Activated naive CD4-positive, alpha-beta T cell treated with anti-CD3 and anti-CD28 coated beads for 36 hours (primary cell): ENCODE measurements at regions not wholly inside any gene's neighbourhood (a gene's known extent, or its start where the extent isn't known, plus 50 kb on each side); places are given as distances from the start of the nearest gene placed in this dataset.

Experiments used
- CTCF ChIA-PET: fragments of 350-600 bp; sonication (Branson Sonifier 250); formaldehyde crosslinking; loops from one replicate; lab custom pipeline; 2021; ENCODE audit warnings: antibody characterized with exemption; lab: Charles Lee
- DNase-seq: peaks from one replicate; pipeline ENCODE4 v3.0.0-alpha.2; 2020
- H3K27ac Mint-ChIP-seq: one replicate; pipeline ENCODE4 v1.8.0; 2021; ENCODE audit warnings: mild to moderate bottlenecking, mixed read lengths
- H3K27me3 Mint-ChIP-seq: one replicate; pipeline ENCODE4 v1.8.0; 2021; ENCODE audit warnings: low read depth, mixed read lengths
- H3K36me3 Mint-ChIP-seq: one replicate; pipeline ENCODE4 v1.8.0; 2021; ENCODE audit warnings: low read depth, mixed read lengths
- H3K4me1 Mint-ChIP-seq: one replicate; pipeline ENCODE4 v1.8.0; 2021; ENCODE audit warnings: low read depth, mixed read lengths
- H3K4me3 Mint-ChIP-seq: one replicate; pipeline ENCODE4 v1.8.0; 2021; ENCODE audit warnings: mild to moderate bottlenecking, moderate library complexity, mixed read lengths
- H3K9me3 Mint-ChIP-seq: one replicate; pipeline ENCODE4 v1.8.0; 2021; ENCODE audit warnings: mixed read lengths
- intact Hi-C: fragments of 100-400 bp; cut with micrococcal nuclease; formaldehyde crosslinking; loops from one replicate; pipeline ENCODE4 v1.15.1; 2023

DNA sequence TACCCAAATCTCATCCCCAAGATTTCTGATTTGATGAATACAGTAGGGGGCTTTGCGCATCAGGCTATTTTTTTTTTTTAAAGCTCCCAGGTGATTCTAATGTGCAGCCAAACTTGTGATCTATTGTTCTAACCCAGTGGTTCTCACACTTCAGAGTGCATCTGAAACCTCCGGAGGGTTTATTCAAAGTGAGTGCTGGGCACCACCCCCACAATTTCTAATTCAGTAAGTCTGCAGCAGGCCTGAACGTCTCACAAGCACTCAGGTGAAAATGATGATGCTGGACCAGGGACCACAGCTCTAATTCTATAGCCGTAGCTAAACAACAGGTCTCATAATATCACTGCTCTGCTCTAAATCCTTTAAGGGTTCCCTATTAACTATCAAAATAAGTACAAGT is 211.4 kb downstream of the FMR1NB start:
- H3K4me3 Mint-ChIP-seq, result no peak overlapping the region
- no peak for DNase-seq
- intact Hi-C loops, result no loop called here
- no peaks in the 10 kb centered on the region for H3K9me3 Mint-ChIP-seq
- CTCF ChIA-PET, result no interaction called here
- H3K4me1 Mint-ChIP-seq, result no peaks in the 10 kb centered on the region
- H3K27ac Mint-ChIP-seq, result no peak overlapping the region
- H3K27me3 Mint-ChIP-seq, result no peaks in the 10 kb centered on the region
- no peaks in the 10 kb centered on the region for H3K36me3 Mint-ChIP-seq

DNA sequence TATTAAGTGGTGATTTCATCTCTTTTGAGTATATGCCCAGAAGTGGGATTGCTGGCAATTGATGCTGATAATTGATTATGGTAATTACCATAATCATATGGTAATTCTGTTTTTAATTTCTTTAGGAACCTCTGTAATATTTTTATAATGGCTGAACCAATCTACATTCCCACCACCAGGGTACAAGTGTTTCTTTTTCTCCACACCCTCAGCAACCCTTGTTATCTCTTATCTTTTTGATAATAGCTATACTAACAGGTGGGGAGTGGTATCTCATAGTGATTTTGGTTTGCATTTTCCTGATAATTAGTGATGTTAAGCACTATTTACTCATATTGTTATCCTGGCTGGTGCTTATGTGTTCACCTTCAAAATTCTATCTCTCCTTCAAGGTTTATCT is 212.6 kb downstream of the FMR1NB start:
- intact Hi-C loops, result no loop called here
- Mint-ChIP-seq H3K9me3 (no peaks in the 10 kb centered on the region), H3K36me3 (no peaks in the 10 kb centered on the region), H3K4me3 (no peak overlapping the region), H3K4me1 (no peaks in the 10 kb centered on the region), H3K27me3 (no peaks in the 10 kb centered on the region), H3K27ac (no peak overlapping the region)
- DNase-seq, result no peak
- CTCF ChIA-PET, result no interaction called here

DNA sequence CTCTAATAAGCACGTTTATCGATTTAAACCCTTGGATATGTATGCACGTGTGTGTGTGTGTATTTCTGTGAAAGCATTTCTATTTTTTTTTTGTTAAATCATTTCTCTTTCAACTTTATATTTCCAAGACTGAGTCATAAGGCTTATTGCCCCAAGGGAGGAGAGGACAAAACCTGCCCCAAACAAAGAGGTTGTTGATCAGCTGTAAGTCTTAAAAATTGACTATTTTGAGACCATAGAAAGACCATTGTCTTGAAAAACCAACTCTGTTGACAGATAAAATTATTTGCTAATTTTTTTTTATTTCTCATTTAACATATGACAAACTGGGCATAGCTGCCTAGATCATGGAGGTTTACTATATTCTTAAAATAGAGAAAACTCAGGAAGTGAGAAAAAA is 222.4 kb downstream of the FMR1NB start:
- Mint-ChIP-seq H3K9me3 (peaks cover 12% of the 10 kb centered on the region), H3K27me3 (no peaks in the 10 kb centered on the region), H3K36me3 (peaks cover 3% of the 10 kb centered on the region), H3K27ac (no peak overlapping the region), H3K4me1 (no peaks in the 10 kb centered on the region), H3K4me3 (no peak overlapping the region)
- CTCF ChIA-PET, result interaction anchor here (0.6 kb wide), 1 partner anchor 135 kb away, joined by 5 read pairs; no protein-coding TSS in a partner anchor
- intact Hi-C loops, result no loop called here
- DNase-seq, result no peak

DNA sequence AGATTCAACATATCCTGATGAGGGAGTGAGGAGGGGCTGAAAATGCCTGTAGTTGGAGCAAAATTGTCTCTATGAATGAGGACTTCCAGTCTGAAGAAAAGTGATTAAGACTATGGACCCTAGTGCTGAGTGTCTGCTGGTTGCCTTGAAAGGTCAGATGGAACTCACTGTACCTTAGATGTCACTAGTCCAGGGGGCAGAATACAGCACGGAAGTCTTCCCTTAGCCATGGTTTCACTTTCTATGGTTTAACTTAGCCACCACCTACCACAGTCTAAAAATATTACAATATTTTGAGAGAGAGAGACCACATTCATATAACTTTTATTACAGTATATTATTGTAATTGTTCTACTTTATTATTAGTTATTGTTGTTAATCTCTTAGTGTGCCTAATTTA is 223.1 kb downstream of the FMR1NB start:
- intact Hi-C loops, result no loop called here
- no peak overlapping the region for H3K27ac Mint-ChIP-seq
- H3K36me3 Mint-ChIP-seq, result peaks cover 3% of the 10 kb centered on the region
- no peaks in the 10 kb centered on the region for H3K4me1 Mint-ChIP-seq
- no peak for DNase-seq
- H3K9me3 Mint-ChIP-seq, result peaks cover 11% of the 10 kb centered on the region
- CTCF ChIA-PET, result no interaction called here
- H3K4me3 Mint-ChIP-seq, result no peak overlapping the region
- H3K27me3 Mint-ChIP-seq, result no peaks in the 10 kb centered on the region

GRCh38 chrX:148214786-148215185 is 233.6 kb downstream of the FMR1NB start:
- no peaks in the 10 kb centered on the region for H3K4me1 Mint-ChIP-seq
- intact Hi-C loops, result no loop called here
- H3K9me3 Mint-ChIP-seq, result peaks cover under 1% of the 10 kb centered on the region
- no peak for DNase-seq
- no peak overlapping the region for H3K27ac Mint-ChIP-seq
- H3K36me3 Mint-ChIP-seq, result no peaks in the 10 kb centered on the region
- no peaks in the 10 kb centered on the region for H3K27me3 Mint-ChIP-seq
- no peak overlapping the region for H3K4me3 Mint-ChIP-seq
- CTCF ChIA-PET, result no interaction called here

GRCh38 chrX:148215726-148216125 is 234.6 kb downstream of the FMR1NB start:
- Mint-ChIP-seq H3K4me3 (no peak overlapping the region), H3K27ac (no peak overlapping the region), H3K27me3 (no peaks in the 10 kb centered on the region), H3K4me1 (no peaks in the 10 kb centered on the region), H3K9me3 (no peaks in the 10 kb centered on the region), H3K36me3 (no peaks in the 10 kb centered on the region)
- DNase-seq, result no peak
- intact Hi-C loops, result no loop called here
- CTCF ChIA-PET, result no interaction called here

- Mint-ChIP-seq H3K36me3 (no peaks in the 10 kb centered on the region), H3K27me3 (no peaks in the 10 kb centered on the region), H3K4me1 (peaks cover 9% of the 10 kb centered on the region), H3K27ac (no peak overlapping the region), H3K4me3 (no peak overlapping the region), H3K9me3 (no peaks in the 10 kb centered on the region)
- CTCF ChIA-PET, result no interaction called here
- no peak for DNase-seq
- intact Hi-C loops, result no loop called here
Observed at GRCh38 chrX:148223361-148223760, 242.2 kb downstream of the FMR1NB start.

DNA sequence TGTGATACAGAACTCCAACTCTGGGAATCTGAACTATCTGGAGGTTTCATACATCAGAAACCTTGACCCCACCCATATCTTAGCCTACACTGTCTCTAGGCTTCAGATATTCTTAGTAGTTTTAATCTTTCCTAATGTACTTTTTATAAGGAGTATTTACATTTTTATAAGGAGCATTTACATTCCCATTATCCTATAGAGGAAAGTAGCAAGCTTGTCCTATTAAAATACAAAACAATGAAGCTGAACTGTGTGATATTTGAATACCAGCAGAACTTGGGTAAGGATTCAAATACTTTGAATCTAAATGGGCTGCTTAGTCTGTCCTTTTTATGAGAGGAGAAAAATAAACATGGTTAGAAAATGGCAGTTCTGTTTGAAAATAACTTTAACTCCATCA is 247.4 kb downstream of the FMR1NB start:
- no peak for DNase-seq
- Mint-ChIP-seq H3K4me1 (peaks cover 8% of the 10 kb centered on the region), H3K4me3 (no peak overlapping the region), H3K27ac (no peak overlapping the region), H3K9me3 (no peaks in the 10 kb centered on the region), H3K36me3 (no peaks in the 10 kb centered on the region), H3K27me3 (no peaks in the 10 kb centered on the region)
- intact Hi-C loops, result no loop called here
- CTCF ChIA-PET, result no interaction called here

- H3K27me3 Mint-ChIP-seq, result no peaks in the 10 kb centered on the region
- H3K4me1 Mint-ChIP-seq, result peaks cover 6% of the 10 kb centered on the region
- intact Hi-C loops, result no loop called here
- no peaks in the 10 kb centered on the region for H3K36me3 Mint-ChIP-seq
- H3K27ac Mint-ChIP-seq, result no peak overlapping the region
- H3K9me3 Mint-ChIP-seq, result no peaks in the 10 kb centered on the region
- no peak for DNase-seq
- no peak overlapping the region for H3K4me3 Mint-ChIP-seq
- CTCF ChIA-PET, result interaction anchor here (0.6 kb wide), 1 partner anchor 60 kb away, joined by 3 read pairs; no protein-coding TSS in a partner anchor
Observed at GRCh38 chrX:148229801-148230303, 248.7 kb downstream of the FMR1NB start.

- peaks cover 12% of the 10 kb centered on the region for H3K9me3 Mint-ChIP-seq
- H3K36me3 Mint-ChIP-seq, result peaks cover 1% of the 10 kb centered on the region
- H3K27ac Mint-ChIP-seq, result no peak overlapping the region
- CTCF ChIA-PET, result no interaction called here
- DNase-seq, result no peak
- no peak overlapping the region for H3K4me3 Mint-ChIP-seq
- intact Hi-C loops, result no loop called here
- H3K27me3 Mint-ChIP-seq, result no peaks in the 10 kb centered on the region
- peaks cover 16% of the 10 kb centered on the region for H3K4me1 Mint-ChIP-seq
Observed at GRCh38 chrX:148259990-148260389, 240.4 kb upstream of the AFF2 start.

DNA sequence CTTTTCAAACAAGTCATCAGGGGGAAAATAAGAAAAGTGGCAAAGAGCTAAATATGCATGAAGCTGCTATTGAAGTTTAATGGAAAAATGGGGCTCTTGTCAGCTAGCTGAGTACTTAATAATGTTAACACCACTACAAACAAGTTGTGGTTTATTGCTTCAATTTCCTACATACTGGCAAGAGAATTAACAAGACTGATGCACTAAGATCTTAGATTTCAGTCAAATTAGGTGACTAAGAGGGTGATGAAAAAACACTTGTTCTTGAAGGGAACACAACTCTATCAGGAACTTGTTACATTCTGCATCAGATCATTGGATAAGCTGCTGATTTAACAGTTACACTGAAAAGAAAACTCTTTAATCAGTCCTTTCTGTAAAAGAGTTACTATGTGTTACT is 234.6 kb upstream of the AFF2 start:
- no peaks in the 10 kb centered on the region for H3K36me3 Mint-ChIP-seq
- no peak overlapping the region for H3K27ac Mint-ChIP-seq
- CTCF ChIA-PET, result no interaction called here
- DNase-seq, result no peak
- peaks cover 35% of the 10 kb centered on the region for H3K4me1 Mint-ChIP-seq
- intact Hi-C loops, result no loop called here
- H3K4me3 Mint-ChIP-seq, result no peak overlapping the region
- peaks cover 6% of the 10 kb centered on the region for H3K9me3 Mint-ChIP-seq
- no peaks in the 10 kb centered on the region for H3K27me3 Mint-ChIP-seq

GRCh38 chrX:148268673-148269072 is 231.7 kb upstream of the AFF2 start:
- Mint-ChIP-seq H3K27ac (no peak overlapping the region), H3K27me3 (no peaks in the 10 kb centered on the region), H3K36me3 (no peaks in the 10 kb centered on the region), H3K9me3 (peaks cover under 1% of the 10 kb centered on the region), H3K4me1 (peaks cover 33% of the 10 kb centered on the region), H3K4me3 (no peak overlapping the region)
- no peak for DNase-seq
- CTCF ChIA-PET, result no interaction called here
- intact Hi-C loops, result no loop called here

GRCh38 chrX:148269513-148269912 is 230.9 kb upstream of the AFF2 start:
- DNase-seq, result no peak
- Mint-ChIP-seq H3K36me3 (no peaks in the 10 kb centered on the region), H3K27ac (no peak overlapping the region), H3K9me3 (no peaks in the 10 kb centered on the region), H3K27me3 (no peaks in the 10 kb centered on the region), H3K4me1 (peaks cover 33% of the 10 kb centered on the region), H3K4me3 (no peak overlapping the region)
- CTCF ChIA-PET, result no interaction called here
- intact Hi-C loops, result no loop called here
